HG03045 (cell line): ENCODE measurements at regions not wholly inside any gene's neighbourhood (a gene's known extent, or its start where the extent isn't known, plus 50 kb on each side); places are given as distances from the start of the nearest gene placed in this dataset.
"Not testable (repeated sequence)": the region's sequence is repeated elsewhere in the genome, so short reads cannot be mapped to it uniquely, and the experiment has no call there.

Experiments
- ATAC-seq: cut with Tn5 transposase; IDR thresholded peaks from one replicate; pipeline ENCODE4 v1.9.1; 2021; ENCODE audit warnings: mild to moderate bottlenecking, moderate library complexity; ENCODE audit not compliant: unreplicated experiment

DNA sequence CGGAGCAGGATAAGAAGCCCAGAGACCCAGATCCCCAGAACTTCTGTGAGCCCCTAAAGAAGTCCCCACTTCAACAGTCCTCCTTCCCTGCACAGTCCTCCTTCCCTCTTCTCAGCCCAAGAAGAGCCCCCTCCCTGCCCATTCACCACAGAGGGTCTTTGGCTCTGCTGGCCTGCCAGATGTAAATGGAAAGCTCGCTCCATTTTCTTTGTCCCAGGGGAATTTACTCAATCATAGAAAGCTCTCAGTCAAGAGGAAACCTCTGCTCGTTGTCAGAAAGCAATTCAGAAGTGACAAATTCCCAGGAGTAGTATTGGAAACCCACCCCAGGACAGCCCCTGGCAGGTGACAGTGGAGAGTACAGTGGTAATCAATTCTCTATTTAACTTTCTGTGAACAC is 105.5 kb upstream of the SMAD3 start:
- ATAC-seq: no peak

DNA sequence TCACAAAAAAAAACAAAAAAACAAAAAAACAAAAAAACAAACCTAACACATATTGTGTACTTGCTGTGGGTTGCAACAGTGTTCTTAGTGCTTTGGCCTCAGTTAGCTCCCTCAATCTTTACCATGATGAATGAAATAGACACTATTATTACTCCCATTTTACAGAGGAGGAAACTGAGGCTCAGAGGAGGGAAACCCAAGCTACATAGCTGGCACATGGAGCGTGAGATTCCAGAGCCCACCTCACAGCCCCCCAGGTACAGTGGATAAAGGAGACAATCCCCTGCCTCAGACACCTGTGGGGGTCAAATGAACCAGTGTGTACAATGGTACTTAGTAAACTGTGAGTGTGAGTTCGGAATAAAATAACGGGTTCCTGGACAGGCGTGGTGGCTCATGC is 104.9 kb upstream of the SMAD3 start:
- no peak for ATAC-seq

DNA sequence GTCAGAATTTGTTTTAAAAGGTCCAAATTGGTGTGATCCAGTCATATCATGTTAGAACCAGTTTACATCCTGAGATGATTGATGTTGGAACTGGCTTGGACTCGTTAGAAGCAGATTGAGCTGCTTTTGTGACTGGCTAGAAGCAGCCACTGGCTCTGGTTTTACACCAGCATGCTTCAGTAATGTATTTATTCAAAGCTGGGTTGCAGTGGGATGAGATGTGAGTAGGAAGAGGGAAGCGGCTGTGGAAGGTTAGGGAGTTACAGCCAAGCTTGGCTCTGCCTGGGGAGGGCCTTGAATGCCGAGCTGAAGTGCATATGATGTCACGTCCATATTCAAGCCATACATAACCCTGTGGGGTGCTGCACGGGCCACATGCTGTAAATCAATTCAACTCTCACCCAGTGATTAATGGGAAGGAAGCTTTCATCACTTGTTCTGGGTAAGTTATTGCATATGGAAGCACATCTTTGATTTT is 104.0 kb upstream of the SMAD3 start:
- no peak for ATAC-seq

DNA sequence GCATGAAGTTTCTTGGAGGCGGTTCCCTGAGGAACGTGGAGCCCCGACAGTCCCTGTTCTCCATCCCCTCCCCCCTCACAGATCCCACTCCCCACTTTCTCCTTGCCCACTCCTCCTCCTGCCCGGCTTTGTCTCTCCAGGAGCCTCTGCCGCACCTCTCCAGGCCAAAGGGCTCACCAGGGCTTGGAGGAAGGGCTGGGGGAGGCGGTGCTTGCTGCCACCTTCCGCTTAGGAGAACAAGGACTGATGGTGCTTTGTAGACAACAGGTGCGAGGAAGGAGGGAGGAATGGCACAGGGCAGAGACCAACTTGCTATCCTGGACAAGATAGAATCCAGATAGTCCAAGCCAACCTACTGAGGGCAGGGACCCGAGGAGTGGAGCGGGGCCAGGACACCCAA is 103.5 kb upstream of the SMAD3 start:
- ATAC-seq: no peak

DNA sequence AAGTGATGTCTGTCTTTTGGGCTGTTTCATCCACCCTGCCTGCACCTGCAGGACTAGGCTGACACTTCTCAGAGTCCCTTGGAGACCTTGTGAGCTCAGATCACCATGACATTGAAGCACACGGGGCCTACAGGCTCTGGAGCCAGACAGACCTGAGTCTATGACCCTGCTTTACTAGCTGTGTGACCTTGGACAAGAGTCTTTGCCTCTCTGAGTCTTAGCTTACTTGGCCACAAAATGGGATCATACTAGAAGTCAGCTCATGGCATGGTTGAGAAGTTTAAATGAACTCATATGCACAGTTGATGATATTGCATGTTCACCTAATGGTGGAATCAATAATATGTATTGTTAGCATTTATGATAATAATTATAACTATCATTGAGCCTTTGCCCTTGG is 102.9 kb upstream of the SMAD3 start:
- no peak for ATAC-seq

DNA sequence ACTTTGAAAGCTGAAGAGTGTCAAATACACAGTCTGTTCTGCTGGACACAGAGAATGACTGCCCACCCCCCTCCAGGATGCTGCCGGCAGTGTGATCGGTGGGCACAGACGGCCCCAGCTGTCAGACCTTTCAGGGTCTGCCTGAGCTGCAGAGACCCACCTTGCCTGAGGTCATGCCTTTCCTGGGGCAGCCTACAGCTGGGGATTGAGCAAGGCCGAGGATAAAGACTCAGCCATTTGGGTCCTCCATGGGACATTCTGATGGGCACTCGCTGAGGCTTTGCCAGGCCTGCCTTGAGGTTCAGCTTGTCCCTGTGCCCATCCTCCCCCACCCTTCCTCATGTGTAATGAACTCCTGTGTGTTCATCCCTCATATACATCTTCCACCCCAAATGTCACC is 102.3 kb upstream of the SMAD3 start:
- no peak for ATAC-seq

DNA sequence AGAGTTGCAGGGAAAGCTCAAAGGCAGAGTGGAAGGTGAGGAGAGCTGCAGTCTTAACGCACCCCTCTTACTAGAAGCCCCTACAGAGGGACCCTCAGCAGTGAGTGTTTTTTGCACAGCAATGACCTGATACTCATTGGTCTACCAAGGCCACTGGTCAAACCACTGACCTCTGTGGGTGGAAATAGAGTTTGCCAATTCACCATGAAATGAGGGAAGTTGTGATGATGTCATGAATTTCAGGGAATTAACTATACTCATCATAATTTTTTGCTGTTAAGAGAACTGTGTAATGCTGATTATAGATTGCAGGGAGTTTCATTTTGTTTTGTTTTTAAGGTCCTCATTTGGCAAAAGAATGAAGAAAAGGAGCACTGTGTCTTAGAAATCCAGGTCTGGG is 101.7 kb upstream of the SMAD3 start:
- ATAC-seq: no peak

DNA sequence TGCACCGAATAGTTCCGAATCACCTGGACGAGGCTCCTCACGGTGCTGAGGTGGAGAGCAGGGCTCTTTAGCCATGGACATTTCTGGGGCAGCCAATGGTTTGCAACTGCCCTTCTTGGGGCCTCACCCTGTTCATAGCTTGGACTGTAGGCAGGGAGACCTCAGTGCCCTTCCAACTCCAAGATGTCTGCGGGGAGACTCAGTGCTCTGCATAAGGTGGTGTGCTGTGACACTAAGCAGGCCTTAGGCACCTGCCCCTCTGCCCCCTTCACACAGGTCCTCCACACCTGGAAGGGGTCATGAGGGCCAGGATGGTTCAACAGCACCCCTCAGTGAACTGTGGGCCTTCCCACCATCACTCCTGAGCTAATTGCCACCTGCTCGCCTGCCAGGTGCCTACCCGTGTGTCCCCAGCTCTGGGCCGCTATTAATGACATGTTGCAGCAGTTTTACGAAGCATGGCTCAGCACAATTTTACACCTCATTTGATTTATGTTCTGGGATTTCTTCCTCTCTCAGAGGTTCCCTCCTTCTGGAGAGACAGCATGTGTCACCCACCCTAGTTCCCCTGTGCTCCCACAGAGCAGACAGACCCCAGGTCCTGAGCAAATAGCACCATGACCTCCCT is 101.2 kb upstream of the SMAD3 start:
- ATAC-seq: no peak

DNA sequence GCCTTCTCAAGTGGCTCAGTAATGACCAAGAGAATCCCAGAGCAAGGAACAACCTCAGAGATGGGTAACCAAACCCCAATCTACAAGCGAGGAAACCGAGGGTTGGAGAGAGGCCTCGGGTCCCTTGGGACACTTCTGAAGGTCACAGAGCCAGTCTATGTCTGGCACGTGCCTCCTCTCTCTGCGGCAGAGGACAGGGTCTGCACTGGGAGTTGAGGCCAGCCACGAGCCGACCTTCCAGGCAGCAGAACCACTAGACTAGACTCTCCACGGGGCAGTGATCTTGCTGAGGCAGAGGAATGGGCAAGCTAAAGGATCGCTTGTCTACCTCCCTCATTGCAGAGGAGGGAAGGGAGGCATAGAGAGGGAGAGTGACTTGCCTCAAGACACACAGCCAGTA is 100.6 kb upstream of the SMAD3 start:
- no peak for ATAC-seq

DNA sequence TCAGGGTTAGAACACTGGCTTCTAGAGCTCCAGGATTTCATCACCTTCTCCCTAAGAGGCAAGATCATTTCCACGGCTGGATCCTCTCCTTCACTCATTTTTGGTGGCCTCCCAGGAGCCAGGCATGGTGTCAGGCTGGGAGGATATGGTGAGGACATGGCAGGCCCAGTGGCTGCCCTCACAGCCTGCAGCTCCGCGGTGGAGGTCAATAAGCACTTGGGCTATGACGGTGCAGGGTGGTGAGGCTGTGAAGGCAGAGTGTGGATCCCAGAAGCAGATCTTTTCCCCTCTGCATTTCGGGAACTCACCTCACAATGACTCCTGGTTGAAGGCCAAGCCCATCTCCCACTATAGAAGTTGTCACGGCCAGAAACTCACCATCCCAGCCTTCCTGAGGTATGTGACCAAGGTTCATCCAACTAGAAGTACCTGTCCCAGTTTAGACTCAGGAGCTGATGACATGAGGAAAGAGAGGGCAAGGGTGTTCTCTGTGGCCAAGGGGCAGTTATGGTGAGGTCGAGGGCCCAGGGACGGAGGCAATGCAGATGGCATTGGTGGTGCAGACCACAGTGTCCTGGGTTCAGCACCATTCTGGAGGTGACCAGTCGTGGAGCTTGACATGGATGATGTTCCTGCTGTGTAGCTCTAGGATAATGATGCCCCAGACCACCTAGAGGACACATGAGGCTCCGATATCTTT is 100.1 kb upstream of the SMAD3 start:
- ATAC-seq: no peak

DNA sequence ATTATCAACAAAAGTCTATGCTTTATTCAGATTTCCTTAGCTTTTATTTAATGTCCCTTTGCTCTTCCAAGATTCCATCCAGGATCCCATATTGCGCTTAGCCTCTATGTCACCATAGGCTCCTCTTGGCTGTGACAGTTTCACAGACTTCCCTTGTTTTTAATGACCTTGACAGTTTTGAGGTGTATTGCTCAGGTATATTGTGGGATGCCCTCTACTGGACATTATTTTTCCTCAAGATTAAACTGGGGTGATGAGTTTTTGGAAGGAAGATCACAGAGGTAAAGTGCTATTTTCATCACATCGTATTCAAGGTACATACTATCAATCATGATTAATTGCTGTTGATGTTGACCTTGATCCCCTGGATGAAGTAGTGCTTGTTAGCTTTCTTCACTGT is 99.1 kb upstream of the SMAD3 start:
- no peak for ATAC-seq

DNA sequence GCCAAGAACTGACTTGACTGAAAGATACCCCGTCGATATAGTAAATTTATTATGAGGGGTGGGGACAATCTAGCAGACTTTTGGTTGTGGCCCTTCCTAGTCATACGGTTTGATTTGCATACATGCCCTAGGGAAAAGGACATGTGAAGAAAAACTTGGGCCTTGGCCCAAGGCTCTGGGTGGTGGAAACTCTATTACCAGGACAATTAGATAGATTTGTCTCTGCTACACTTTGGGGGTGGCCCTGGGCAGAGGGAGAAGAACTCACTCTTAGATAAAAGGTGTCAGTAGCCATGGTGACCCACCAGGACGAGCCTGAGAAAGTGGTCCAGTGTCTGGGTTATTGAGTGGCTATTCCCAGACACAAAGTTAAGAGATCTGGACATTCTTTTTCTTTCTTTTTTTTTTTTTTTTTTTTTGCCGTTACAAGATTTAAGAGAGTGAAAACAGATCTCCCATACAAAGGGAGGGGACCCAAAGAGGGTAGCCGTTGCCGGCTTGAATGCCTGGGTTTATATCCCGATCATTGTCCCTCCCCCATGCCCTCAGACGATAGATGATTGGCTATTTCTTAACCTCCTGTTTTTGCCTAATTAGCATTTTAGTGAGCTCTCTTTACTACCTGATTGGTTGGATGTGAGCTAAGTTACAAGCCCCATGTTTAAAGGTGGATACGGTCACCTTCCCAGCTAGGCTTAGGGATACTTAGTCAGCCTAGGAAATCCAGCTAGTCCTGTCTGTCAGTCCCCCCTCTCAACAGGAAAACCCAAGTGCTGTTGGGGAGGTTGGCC is 96.4 kb upstream of the SMAD3 start:
- ATAC-seq: no peak

DNA sequence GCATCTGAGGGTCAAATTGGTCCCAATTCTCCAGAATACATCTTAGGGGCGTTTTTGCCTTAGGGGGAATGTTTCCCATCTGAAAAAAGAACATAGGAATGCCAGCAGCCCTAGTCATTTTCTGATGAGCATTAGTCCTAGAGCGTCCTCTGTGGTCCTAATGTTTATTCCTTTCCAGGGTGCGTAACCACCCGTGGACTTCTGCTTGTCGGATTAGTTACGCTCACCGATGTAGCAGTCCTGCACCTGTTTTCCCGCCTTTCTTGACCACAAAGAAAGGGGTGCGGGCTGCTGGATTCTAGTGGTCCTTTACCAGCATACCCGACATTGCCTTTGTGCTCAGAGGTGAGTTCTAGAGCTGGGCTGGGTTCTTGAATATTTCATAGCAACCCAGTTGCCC is 91.3 kb upstream of the SMAD3 start:
- ATAC-seq: not testable (repeated sequence)

DNA sequence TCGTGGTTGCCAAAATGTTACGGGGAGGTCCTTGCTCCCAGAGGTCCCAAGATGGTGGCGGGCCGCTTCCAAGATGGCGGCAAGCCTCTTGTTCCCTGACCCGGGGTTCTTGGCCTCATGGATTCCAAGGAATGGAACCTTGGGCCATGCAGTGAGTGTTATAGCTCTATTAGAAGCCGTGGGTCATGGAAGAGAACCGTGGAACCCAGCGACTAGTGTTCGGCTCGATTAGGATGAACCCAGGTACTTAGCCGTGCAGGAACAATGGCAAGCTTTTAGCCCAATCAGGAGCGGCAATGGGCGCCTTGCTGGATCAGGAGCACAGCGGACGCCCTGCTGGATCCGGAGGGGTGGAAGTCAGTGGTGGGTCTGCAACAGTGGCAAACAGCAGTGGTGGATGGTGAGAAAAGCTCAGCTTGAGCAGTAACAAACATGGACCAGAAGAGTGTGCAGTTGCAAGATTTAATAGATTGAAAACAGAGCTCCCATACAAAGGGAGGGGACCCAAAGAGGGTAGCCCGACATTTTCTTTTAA is 89.2 kb upstream of the SMAD3 start:
- not testable (repeated sequence) for ATAC-seq

DNA sequence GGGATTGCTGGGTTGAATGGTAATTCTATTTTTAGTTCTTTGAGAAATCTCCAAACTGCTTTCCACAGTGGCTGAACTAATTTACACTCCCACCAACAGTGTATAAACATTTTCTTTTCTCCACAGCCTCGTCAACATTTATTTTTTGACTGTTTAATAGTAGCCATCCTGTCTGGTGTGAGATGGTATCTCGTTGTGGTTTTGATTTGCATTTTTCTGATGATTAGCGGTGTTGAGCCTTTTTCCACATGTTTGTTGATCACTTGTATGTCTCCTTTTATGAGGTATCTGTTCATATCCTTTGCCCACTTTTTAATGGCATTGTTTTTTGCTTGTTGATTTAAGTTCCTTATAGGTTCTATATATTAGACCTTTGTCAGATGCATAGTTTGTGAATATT is 85.1 kb upstream of the SMAD3 start:
- not testable (repeated sequence) for ATAC-seq

DNA sequence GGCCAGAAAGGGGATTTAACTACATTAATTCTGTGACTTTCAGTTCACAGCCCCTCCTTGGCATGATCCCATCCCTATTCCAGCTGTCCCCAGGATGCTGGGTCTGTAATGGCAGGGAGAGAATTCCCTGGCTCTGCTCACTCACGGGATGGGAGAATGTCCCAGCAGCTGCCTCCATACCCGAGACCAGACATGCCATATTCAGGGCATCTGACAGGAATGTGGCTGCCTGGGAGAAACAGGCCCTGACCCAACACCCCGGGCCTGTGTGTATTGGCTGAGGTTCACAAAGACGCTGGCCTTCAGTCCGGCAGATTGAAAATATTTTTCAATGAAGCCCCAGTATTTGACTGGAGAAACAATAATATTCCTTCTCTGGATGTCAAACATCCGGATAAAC is 83.6 kb upstream of the SMAD3 start:
- no peak for ATAC-seq

DNA sequence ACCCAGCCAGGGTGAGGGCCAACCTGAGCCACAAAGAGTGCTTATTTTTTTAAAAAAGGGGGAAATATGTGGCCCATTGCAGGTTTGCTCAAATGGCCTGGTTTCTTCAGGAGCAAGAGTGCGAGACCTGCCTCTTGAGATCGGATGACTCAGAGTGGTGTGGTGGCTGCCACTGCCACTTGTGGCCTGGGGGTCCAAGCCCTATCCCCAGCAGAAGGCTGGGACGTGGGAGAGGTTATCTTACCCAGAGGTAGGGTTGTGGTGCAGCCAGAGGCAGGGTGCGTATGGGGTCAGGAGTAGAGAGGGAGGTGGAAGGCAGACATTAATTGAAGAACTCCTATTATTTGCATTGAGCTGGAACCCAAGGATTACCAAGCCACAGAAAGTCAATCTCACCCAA is 83.2 kb upstream of the SMAD3 start:
- ATAC-seq: no peak

DNA sequence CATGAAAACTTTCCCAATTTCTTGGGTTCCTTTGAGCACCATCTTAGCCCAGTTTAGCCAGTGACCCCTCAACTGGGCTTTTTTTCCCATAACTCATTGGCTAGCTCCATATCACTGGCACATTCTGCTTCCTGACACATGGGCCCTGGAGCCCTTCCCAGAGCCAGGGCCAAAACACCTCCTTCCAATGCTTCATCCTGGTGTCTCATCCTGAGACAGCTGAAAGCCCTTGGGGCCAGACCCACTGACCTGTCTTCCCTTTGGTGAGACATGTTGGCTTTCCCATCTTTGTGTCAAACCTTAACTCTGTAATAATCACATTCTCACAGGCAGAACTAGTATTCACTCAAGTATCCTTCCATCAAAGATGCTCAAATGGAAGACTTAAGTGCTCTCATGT is 82.6 kb upstream of the SMAD3 start:
- no peak for ATAC-seq

DNA sequence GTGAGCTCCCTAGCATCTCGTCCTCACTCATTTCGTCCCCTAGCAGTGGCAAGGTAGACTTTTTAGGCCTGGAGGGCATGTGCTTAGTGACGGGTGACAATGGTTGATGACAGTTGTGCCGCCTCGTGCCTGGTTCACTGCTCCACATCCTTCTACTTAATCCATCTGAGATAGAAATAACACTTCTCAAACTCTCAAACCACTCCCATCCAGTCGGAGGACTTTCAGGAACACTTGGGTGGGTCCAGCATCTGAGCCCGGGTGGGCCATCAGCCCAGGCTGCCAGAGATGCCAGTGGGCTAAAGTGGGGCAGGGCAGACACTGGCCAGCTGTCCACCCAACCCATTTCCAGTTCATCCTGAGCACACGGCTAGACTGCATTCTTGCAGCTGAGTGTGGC is 79.7 kb upstream of the SMAD3 start:
- no peak for ATAC-seq

DNA sequence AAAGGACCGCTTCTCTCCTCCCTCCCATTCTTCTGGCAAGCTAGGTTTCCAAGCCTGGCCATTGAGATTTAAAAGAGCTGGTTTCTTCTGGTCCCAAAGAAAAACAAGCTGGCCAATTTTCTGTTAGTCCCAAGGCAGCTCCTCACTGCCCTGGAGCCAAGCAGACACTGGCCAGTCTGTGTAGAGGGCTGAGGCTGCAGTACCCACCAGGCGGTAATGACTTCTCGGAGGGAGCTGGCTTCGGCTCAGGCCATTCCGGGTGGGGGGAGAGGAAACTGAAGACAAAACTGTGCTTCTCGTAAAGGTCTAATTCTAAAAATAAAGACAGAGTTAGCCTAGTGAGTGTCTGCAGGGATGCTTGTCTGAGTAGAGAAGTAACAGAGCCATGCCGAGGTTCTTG is 78.5 kb upstream of the SMAD3 start:
- ATAC-seq: no peak

DNA sequence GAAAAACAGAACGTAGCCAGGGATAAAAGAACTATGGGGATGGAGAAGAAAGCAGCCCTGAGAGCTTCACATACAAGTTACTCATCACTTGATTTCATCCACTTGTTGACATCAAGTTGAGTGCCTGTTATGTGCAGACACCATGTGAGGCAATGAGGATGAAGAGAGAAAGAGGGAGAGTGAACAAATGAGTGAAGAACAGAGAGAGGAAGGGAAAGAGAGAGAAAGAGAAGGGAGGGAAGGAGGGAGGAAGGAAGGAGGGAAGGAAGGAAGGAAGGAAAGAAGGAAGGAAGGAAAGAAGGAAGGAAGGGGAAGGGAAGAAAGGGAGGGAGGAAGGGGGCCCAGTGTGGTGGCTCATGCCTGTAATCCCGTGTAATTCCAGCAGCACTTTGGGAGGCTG is 72.3 kb upstream of the SMAD3 start:
- ATAC-seq: no peak
